UCSD-AML1 (cell line): ENCODE measurements at regions not wholly inside any gene's neighbourhood (a gene's known extent, or its start where the extent isn't known, plus 50 kb on each side); places are given as distances from the start of the nearest gene placed in this dataset.

Experiments used
- DNase-seq: peaks from one replicate; lab custom pipeline; 2025; ENCODE audit not compliant: unreplicated experiment; lab: John Stamatoyannopoulos, UW

DNA sequence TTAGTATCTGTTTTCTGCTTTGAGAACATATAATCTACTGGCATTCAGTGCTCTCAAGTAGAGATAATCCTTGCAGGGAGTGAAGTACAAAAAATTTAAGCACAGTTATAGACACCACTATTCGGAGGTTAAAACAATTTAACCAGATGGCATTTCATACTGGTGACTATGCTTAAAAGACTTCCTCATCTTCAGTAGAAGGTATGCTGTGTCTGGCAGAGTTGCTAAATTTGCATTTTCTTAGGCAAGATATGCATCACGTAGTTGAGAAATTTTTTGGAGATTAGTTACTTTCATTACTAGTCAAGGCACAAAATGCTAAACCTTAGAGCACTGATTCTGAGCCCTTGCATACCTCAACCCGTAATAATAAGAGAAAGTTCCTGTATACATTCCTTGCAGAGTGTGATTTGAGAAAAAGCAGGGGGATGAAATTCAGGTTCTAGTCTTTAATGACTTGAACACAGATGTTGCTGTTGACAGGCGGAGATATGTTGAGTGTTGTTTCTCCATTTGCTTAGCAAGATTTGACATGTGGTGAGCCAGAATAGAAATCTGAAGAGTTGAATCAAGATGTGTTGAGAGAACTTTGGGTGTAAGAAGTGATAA, 70.8 kb upstream of the STARD4 start:
- no peak for DNase-seq

GRCh38 chr5:111582451-111582850, 70.1 kb upstream of the STARD4 start:
- DNase-seq = no peak

- DNase-seq = no peak
Observed at GRCh38 chr5:111580956-111581355, 68.6 kb upstream of the STARD4 start.

- no peak for DNase-seq
Observed at GRCh38 chr5:111574311-111574710, 62.0 kb upstream of the STARD4 start.

DNA sequence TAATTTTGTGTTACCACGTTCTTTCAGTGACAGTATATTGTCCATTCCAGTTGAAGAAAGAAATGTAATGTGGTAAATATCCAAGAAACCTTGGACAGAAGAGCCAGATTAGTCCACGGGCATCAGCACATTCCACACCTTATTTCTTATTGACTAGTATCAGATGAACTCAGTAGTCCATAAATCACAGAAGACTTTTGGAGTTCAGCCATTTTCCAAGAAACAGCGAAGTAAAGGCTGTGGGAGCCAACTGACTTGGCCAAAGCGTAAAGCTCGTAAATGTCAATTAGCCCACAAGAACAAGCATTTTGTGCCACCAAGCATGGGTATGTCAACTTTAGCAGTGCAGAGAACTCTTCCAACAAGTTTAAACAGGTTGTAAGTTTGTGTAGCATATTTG, 60.2 kb upstream of the STARD4 start:
- no peak for DNase-seq

GRCh38 chr5:111563031-111563822, 50.9 kb upstream of the STARD4 start:
- DNase-seq = peak; percentile 13

GRCh38 chr5:111562561-111562960, 50.2 kb upstream of the STARD4 start:
- DNase-seq = no peak
